Neural progenitor cell (in vitro differentiated cells): ENCODE measurements at regions not wholly inside any gene's neighbourhood (a gene's known extent, or its start where the extent isn't known, plus 50 kb on each side); places are given as distances from the start of the nearest gene placed in this dataset.

ENCODE experiments used
- DNase-seq: peaks from one replicate; pipeline ENCODE4 v3.0.0-alpha.2; 2016; ENCODE audit warnings: low spot score
- H2AFZ ChIP-seq: fragments of 200-600 bp; sonication (generic); replicated peaks from 2 replicates; pipeline ENCODE4 v1.6.1; 2016; ENCODE audit warnings: antibody characterized with exemption
- H3F3A ChIP-seq: fragments of 200-600 bp; sonication (generic); 2 replicates; pipeline ENCODE4 v1.6.1; 2016; ENCODE audit warnings: antibody characterized with exemption, low read depth
- H3K27ac ChIP-seq: fragments of 200-600 bp; sonication (generic); 2 replicates; pipeline ENCODE4 v1.5.1; 2016; ENCODE audit warnings: mild to moderate bottlenecking
- H3K27me3 ChIP-seq: fragments of 200-600 bp; sonication (generic); 2 replicates; pipeline ENCODE4 v1.6.1; 2016; ENCODE audit warnings: mild to moderate bottlenecking, moderate library complexity
- H3K36me3 ChIP-seq: fragments of 200-600 bp; sonication (generic); 2 replicates; pipeline ENCODE4 v1.5.1; 2016
- H3K4me1 ChIP-seq: fragments of 200-600 bp; sonication (generic); 2 replicates; pipeline ENCODE4 v1.6.1; 2016; ENCODE audit warnings: mixed run types
- H3K4me2 ChIP-seq: fragments of 200-600 bp; sonication (generic); 2 replicates; pipeline ENCODE4 v1.6.1; 2016
- H3K4me3 ChIP-seq: fragments of 200-600 bp; sonication (generic); 2 replicates; pipeline ENCODE4 v1.5.1; 2016
- H3K79me2 ChIP-seq: fragments of 200-600 bp; sonication (generic); 2 replicates; pipeline ENCODE4 v1.6.1; 2016; ENCODE audit warnings: low read depth
- H3K9ac ChIP-seq: fragments of 200-600 bp; sonication (generic); 2 replicates; pipeline ENCODE4 v1.6.1; 2016
- H3K9me3 ChIP-seq: fragments of 200-600 bp; sonication (generic); 2 replicates; pipeline ENCODE4 v1.5.1; 2016; ENCODE audit warnings: low read depth
- H4K20me1 ChIP-seq: fragments of 200-600 bp; sonication (generic); 2 replicates; pipeline ENCODE4 v1.6.1; 2016; ENCODE audit warnings: low read depth
- H3K27ac Mint-ChIP-seq: 3 replicates; pipeline ENCODE4 v1.8.0; 2021; ENCODE audit warnings: mixed read lengths
- H3K27me3 Mint-ChIP-seq: 2 replicates; pipeline ENCODE4 v1.8.0; 2022; ENCODE audit warnings: low read depth, mild to moderate bottlenecking, inconsistent platforms, moderate library complexity, mixed read lengths; ENCODE audit not compliant: insufficient read depth
- H3K36me3 Mint-ChIP-seq: 3 replicates; pipeline ENCODE4 v1.8.0; 2021; ENCODE audit warnings: mixed read lengths
- H3K4me1 Mint-ChIP-seq: 3 replicates; pipeline ENCODE4 v1.8.0; 2021; ENCODE audit warnings: mixed read lengths
- H3K4me3 Mint-ChIP-seq: 3 replicates; pipeline ENCODE4 v1.8.0; 2021; ENCODE audit warnings: mild to moderate bottlenecking, moderate library complexity, mixed read lengths
- H3K9me3 Mint-ChIP-seq: 3 replicates; pipeline ENCODE4 v1.8.0; 2020; ENCODE audit warnings: mixed read lengths
- CTCF ChIP-seq: fragments of 200-600 bp; sonication (generic); IDR thresholded peaks from 2 replicates; pipeline ENCODE4 v1.5.1; 2017; ENCODE audit warnings: antibody characterized with exemption, mild to moderate bottlenecking
- EZH2 ChIP-seq: fragments of 200-600 bp; sonication (generic); IDR thresholded peaks from 2 replicates; pipeline ENCODE4 v1.6.1; 2017; ENCODE audit warnings: antibody characterized with exemption, mild to moderate bottlenecking, moderate library complexity
- EZH2phosphoT487 ChIP-seq: fragments of 200-600 bp; sonication (generic); IDR thresholded peaks from 2 replicates; pipeline ENCODE4 v1.6.1; 2017; ENCODE audit warnings: antibody characterized with exemption

GRCh38 chr2:18501156-18501555 is 59.3 kb downstream of the RDH14 start:
- H3K4me1 Mint-ChIP-seq = no peaks in the 10 kb centered on the region
- Histone ChIP-seq H4K20me1 (no peaks in the 10 kb centered on the region), H3F3A (no peaks in the 10 kb centered on the region), H3K79me2 (no peaks in the 10 kb centered on the region), H3K27ac (no peak overlapping the region), H3K36me3 (no peaks in the 10 kb centered on the region), H3K9ac (no peak overlapping the region), H3K4me3 (no peak overlapping the region), H2AFZ (no peak overlapping the region), H3K9me3 (no peaks in the 10 kb centered on the region), H3K4me1 (no peaks in the 10 kb centered on the region), H3K4me2 (no peak overlapping the region), H3K27me3 (no peaks in the 10 kb centered on the region)
- H3K36me3 Mint-ChIP-seq = no peaks in the 10 kb centered on the region
- DNase-seq = no peak
- TF ChIP-seq EZH2phosphoT487 = no peak
- no peak for TF ChIP-seq CTCF
- TF ChIP-seq EZH2 = no peak
- H3K27me3 Mint-ChIP-seq = no peaks in the 10 kb centered on the region
- H3K27ac Mint-ChIP-seq = no peak overlapping the region
- H3K4me3 Mint-ChIP-seq = no peak overlapping the region
- H3K9me3 Mint-ChIP-seq = no peaks in the 10 kb centered on the region

DNA sequence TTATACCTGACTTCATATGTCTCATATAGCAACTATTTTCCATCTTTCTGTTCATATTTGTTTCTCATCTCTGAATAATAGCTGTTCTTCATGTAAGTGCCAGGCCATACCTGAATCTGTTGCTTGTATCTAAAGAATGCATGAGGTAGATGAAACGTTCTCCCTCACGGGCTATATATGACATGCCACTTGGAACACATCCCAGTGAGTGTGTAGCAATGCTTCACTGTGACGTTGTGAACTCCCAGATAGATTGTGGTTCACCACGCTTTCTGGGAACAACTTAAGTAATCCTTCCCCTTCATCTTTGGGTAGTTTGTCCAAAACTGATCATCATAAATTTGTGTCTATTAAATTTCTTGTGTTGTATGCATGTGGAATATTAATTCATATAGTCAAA is 60.1 kb downstream of the RDH14 start:
- Histone ChIP-seq H3K4me3 (no peak overlapping the region), H4K20me1 (no peaks in the 10 kb centered on the region), H2AFZ (no peak overlapping the region), H3K79me2 (no peaks in the 10 kb centered on the region), H3F3A (no peaks in the 10 kb centered on the region), H3K36me3 (no peaks in the 10 kb centered on the region), H3K9ac (no peak overlapping the region), H3K9me3 (no peaks in the 10 kb centered on the region), H3K4me1 (no peaks in the 10 kb centered on the region), H3K27me3 (no peaks in the 10 kb centered on the region), H3K4me2 (no peak overlapping the region), H3K27ac (no peak overlapping the region)
- TF ChIP-seq EZH2phosphoT487 (no peak), CTCF (no peak), EZH2 (no peak)
- no peaks in the 10 kb centered on the region for H3K36me3 Mint-ChIP-seq
- H3K27me3 Mint-ChIP-seq = no peaks in the 10 kb centered on the region
- no peak for DNase-seq
- no peaks in the 10 kb centered on the region for H3K4me1 Mint-ChIP-seq
- H3K4me3 Mint-ChIP-seq = no peak overlapping the region
- H3K27ac Mint-ChIP-seq = no peak overlapping the region
- H3K9me3 Mint-ChIP-seq = no peaks in the 10 kb centered on the region

GRCh38 chr2:18498531-18498930 is 61.9 kb downstream of the RDH14 start:
- Mint-ChIP-seq H3K4me1 (no peaks in the 10 kb centered on the region), H3K9me3 (no peaks in the 10 kb centered on the region)

More at GRCh38 chr2:18498531-18498930, 61.9 kb downstream of the RDH14 start:
- no peaks in the 10 kb centered on the region for H4K20me1 ChIP-seq
- no peak overlapping the region for H3K4me2 ChIP-seq
- TF ChIP-seq EZH2phosphoT487 = no peak
- no peak for TF ChIP-seq CTCF
- no peak for TF ChIP-seq EZH2
- peaks cover 3% of the 10 kb centered on the region for H3K27me3 Mint-ChIP-seq
- H3K4me3 Mint-ChIP-seq = no peak overlapping the region
- no peak overlapping the region for H3K27ac ChIP-seq
- no peaks in the 10 kb centered on the region for H3K4me1 ChIP-seq
- no peak for DNase-seq
- no peaks in the 10 kb centered on the region for H3K27me3 ChIP-seq
- no peaks in the 10 kb centered on the region for H3K36me3 Mint-ChIP-seq
- no peaks in the 10 kb centered on the region for H3F3A ChIP-seq
- H3K36me3 ChIP-seq = no peaks in the 10 kb centered on the region
- no peak overlapping the region for H3K27ac Mint-ChIP-seq
- H3K9ac ChIP-seq = no peak overlapping the region
- no peak overlapping the region for H2AFZ ChIP-seq
- no peaks in the 10 kb centered on the region for H3K79me2 ChIP-seq
- no peak overlapping the region for H3K4me3 ChIP-seq
- no peaks in the 10 kb centered on the region for H3K9me3 ChIP-seq
